HG02623 (cell line): ENCODE measurements at regions not wholly inside any gene's neighbourhood (a gene's known extent, or its start where the extent isn't known, plus 50 kb on each side); places are given as distances from the start of the nearest gene placed in this dataset.

Experiments
- ATAC-seq: cut with Tn5 transposase; IDR thresholded peaks from one replicate; pipeline ENCODE4 v1.9.1; 2021; ENCODE audit warnings: moderate library complexity; ENCODE audit not compliant: unreplicated experiment

DNA sequence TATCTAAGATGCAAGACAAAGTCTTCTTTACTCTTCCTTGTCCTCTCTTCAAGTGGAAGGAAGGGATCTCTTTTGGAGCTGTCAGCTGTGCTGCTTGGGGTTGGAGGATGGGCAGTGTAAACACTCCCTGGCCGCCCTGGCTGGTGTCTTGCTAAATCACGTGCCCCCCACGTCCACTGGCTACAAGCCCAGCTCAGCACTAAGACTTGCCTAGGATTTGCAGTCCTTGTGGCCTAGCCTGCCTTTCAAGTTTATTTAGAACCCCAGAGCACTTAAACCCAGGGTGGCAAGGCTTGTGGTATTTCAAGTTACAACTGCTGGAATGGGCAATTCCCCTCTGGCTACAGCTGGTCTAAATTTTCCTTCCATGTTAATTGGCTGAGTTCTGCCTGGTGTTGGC is 272.4 kb upstream of the MYO3A start:
- ATAC-seq: no peak

DNA sequence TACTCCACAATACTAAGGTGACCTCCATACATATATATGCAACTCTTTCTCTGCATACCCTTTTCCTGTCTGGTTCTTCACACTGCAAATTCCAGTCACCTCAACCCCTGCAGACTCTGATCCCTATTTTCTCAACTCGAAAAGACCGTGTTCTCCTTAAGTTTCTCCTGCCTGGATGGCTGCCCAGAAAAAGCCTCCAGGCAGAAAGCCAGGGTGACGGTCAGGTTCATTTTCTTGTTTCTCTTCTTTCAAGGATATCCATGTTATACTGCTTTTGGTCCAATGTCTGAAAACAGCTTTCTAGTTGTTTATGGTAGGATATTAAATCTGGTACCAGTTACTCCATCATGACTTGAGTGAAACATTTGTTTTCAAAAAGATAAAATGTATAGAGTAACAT is 267.8 kb upstream of the MYO3A start:
- no peak for ATAC-seq

DNA sequence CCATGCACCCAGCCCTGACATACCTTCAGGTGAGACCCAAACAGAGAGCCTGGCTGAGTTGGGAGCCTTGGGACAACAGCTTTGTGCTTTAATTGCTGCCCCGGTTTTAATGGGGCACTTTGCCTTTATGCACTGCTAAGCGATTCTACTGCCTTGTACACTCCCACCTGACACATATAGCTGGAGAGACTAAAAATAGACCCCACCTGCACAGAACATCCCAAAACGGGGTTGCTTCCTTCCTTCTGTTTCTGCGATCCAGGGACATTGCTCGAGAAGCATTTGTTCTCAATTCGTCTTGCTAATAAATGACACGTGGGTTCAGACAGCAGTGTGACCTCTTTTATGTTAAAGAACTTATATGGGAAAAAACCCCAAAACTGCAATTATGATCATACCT is 258.8 kb upstream of the MYO3A start:
- no peak for ATAC-seq

GRCh38 chr10:25675615-25676014 is 258.4 kb upstream of the MYO3A start:
- no peak for ATAC-seq

- ATAC-seq: no peak
Observed at GRCh38 chr10:25678220-25678619, 255.8 kb upstream of the MYO3A start.

DNA sequence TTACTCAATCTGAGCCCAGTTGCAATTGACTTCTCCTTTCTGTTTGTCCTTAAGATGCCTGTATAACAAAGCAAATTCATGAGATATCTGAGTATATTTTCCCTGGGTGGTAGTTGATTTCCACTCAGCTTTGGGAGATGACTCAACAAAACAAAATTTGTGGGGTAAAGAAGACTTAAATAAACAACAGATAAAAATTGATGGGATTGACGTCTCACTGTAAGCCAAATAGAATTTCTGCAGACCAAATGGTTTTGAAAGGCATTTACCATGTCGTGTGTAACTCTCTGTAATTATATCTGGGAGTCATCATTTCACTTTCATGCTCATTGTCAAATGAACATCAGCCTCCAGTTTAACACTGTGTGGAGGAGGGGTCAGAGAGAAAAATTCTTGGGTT is 255.4 kb upstream of the MYO3A start:
- ATAC-seq: no peak

- no peak for ATAC-seq
Observed at GRCh38 chr10:25682203-25682851, 251.7 kb upstream of the MYO3A start.

GRCh38 chr10:25683344-25683743 is 250.7 kb upstream of the MYO3A start:
- ATAC-seq: no peak

DNA sequence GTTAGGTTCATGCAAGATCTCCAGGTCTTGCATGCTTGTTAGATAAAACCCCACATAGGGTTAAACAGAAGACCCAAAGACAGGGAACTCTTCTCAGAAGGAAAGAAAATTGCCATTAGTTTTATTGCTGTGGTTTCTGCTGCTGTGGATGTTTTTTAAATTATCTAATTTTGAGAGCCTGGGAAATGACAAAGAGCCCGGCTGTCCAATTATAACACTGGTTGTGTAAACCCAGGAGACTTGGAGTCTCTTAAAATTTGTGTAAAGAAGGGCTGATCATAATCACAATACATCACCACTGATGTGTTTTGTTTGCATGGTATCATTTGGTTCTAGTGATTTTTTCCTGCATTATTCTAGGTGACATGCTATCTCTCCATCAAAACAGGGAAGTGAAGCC is 246.5 kb upstream of the MYO3A start:
- ATAC-seq: no peak

GRCh38 chr10:25689346-25690100 is 244.5 kb upstream of the MYO3A start:
- no peak for ATAC-seq

- ATAC-seq: no peak
Observed at GRCh38 chr10:25692761-25693160, 241.3 kb upstream of the MYO3A start.

GRCh38 chr10:25694206-25694933 is 239.7 kb upstream of the MYO3A start:
- ATAC-seq: no peak

- no peak for ATAC-seq
Observed at GRCh38 chr10:25694971-25695370, 239.1 kb upstream of the MYO3A start.

GRCh38 chr10:25695586-25695985 is 238.4 kb upstream of the MYO3A start:
- ATAC-seq: no peak

- no peak for ATAC-seq
Observed at GRCh38 chr10:25696013-25696708, 237.9 kb upstream of the MYO3A start.

DNA sequence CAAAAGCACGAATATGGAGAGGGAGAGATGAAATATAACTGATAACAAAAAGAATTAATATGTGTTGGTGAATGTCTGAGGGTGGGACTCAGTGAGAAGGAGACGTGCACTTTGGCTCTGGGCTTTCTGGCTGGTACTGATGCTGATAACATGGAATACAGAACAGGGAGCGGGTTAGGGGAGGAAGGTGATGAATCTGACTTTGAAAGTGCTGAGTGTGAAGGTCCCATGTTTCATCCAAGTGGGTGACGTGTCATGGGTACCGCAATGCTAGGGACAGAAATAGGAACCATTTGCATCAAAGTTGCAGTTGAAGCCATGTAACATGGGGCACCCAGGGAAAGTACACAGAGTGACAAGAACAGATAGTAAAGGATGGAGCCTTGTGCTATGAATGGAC is 236.6 kb upstream of the MYO3A start:
- no peak for ATAC-seq

GRCh38 chr10:25698638-25699037 is 235.4 kb upstream of the MYO3A start:
- no peak for ATAC-seq

GRCh38 chr10:25699631-25700030 is 234.4 kb upstream of the MYO3A start:
- ATAC-seq: no peak

GRCh38 chr10:25701652-25702051 is 232.4 kb upstream of the MYO3A start:
- ATAC-seq: no peak

- no peak for ATAC-seq
Observed at GRCh38 chr10:25704622-25705021, 229.4 kb upstream of the MYO3A start.

DNA sequence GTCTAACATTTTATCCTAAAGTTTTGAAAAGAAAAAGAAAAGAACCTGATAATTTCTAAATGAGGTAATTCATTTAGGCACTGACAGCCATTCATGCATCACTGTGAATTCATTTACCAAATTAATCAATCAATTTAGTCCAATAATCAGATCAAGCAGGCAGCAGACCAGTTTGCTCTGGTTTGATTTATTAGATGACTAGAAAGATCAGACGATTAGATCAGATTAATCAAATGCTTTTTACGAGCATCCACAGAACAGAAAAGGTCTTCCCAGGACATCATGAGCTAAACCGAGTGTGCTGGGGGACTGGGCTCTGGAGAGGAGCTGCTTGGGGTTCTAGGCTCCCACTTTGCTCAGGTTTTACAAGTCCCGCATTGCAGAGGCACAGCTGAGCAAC is 226.5 kb upstream of the MYO3A start:
- ATAC-seq: no peak
